ENCODE measurements at regions not wholly inside any gene's neighbourhood (a gene's known extent, or its start where the extent isn't known, plus 50 kb on each side); places are given as distances from the start of the nearest gene placed in this dataset.
A peak's percentile ranks its signal among the peaks of the same experiment; 100 is the strongest.
"Not testable (repeated sequence)": the region's sequence is repeated elsewhere in the genome, so short reads cannot be mapped to it uniquely, and the experiment has no call there.

DNA sequence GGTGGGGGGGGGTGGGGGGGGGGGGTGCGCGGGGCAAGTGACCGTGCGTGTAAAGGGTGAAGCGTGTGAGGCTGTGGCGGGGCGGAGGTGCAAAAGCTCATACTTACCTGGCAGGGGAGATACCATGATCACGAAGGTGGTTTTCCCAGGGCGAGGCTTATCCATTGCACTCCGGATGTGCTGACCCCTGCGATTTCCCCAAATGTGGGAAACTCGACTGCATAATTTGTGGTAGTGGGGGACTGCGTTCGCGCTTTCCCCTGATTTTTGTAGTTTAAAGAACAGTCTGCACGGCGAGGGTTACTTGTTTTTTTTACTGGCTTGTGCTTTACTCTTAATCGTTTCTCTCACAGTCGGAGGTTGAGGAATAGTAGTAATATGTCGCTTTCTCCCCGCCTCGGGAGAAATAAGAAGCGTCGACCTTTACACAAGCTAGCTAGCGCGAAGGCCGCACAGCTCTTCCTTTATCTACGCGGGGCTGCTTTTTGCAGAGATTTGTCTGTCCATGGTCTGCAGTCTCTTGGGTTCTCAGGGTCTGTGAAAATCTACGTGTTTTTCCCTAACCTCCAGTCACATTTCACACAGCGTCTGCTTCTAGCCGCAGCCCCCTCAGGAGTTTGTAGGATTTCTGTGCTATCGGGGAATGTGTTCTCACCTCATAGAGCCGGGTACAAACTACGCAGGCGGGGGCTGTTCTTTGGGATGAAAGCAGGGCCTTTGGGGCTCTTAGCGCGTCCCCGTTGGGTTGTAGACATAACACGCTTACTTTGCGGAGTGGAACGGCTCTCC, 148.1 kb upstream of the NOTCH2NLA start:
- CTCF ChIA-PET; H3K36me3 ChIP-seq (replicated peaks in 1 of 2; ENCODE audit: control insufficient read depth in 1 of 2, insufficient read depth in 2 of 2, low read length in 1 of 2); H3K9me3 ChIP-seq; H3K4me1 ChIP-seq (ENCODE audit: control insufficient read depth in 1 of 2, insufficient read depth in 2 of 2, low read depth in 1 of 2, low read length in 1 of 2); H3K9me2 ChIP-seq; H4K20me1 ChIP-seq (ENCODE audit: insufficient read depth); H2AFZ ChIP-seq (ENCODE audit: low read depth); H3K79me2 ChIP-seq (ENCODE audit: insufficient read depth); H3K27me3 ChIP-seq (ENCODE audit: insufficient read depth); H3F3A ChIP-seq (replicated peaks; ENCODE audit: insufficient read depth): not testable (repeated sequence)
- WGBS (ENCODE audit: low lambda C conversion rate): 1% methylated on average over 33 of the region's 42 CpGs
- Histone ChIP-seq H3K27ac (ENCODE audit: low read depth in 2 of 2, low read length in 1 of 2) (peak overlapping the region; percentile 81 to 95), H3K4me3 (ENCODE audit: low read depth in 2 of 2, low read length in 1 of 2) (peak overlapping the region; percentile 37 to 58), H3K4me2 (peak overlapping the region; percentile 77), H3K9ac (peak overlapping the region; percentile 46)
- peak; percentile 27; the same call in 1 of the 2 replicates for TF ChIP-seq MEF2A (IDR thresholded peaks at IDR 0.05; ENCODE audit: borderline replicate concordance, low read depth)
- TF ChIP-seq, protein P1, sequence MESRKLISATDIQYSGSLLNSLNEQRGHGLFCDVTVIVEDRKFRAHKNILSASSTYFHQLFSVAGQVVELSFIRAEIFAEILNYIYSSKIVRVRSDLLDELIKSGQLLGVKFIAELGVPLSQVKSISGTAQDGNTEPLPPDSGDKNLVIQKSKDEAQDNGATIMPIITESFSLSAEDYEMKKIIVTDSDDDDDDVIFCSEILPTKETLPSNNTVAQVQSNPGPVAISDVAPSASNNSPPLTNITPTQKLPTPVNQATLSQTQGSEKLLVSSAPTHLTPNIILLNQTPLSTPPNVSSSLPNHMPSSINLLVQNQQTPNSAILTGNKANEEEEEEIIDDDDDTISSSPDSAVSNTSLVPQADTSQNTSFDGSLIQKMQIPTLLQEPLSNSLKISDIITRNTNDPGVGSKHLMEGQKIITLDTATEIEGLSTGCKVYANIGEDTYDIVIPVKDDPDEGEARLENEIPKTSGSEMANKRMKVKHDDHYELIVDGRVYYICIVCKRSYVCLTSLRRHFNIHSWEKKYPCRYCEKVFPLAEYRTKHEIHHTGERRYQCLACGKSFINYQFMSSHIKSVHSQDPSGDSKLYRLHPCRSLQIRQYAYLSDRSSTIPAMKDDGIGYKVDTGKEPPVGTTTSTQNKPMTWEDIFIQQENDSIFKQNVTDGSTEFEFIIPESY (IDR thresholded peaks at IDR 0.05; ENCODE audit: borderline replicate concordance, low read depth): peak; percentile 92; the same call in 1 of the 2 replicates
- TF ChIP-seq TAF1 (IDR thresholded peaks at IDR 0.05; ENCODE audit: borderline replicate concordance, low read depth, low read length): peak; percentile 60; the same call in 1 of the 2 replicates
- TF ChIP-seq CHD2 (IDR thresholded peaks at IDR 0.05; ENCODE audit: low read length, partially characterized antibody): peak; percentile 71
- peak; percentile 55; the same call in 1 of the 2 replicates for TF ChIP-seq JUND (IDR thresholded peaks at IDR 0.05)
- peak; percentile 99 for TF ChIP-seq POLR2AphosphoS5 (IDR thresholded peaks at IDR 0.05; ENCODE audit: low read depth, low read length)
- TF ChIP-seq SIN3A (IDR thresholded peaks at IDR 0.05; ENCODE audit: borderline replicate concordance, low read depth, low read length): peak; percentile 100
- TF ChIP-seq MAX (IDR thresholded peaks at IDR 0.05; ENCODE audit: low read depth): peak; percentile 64
- peak; percentile 31; the same call in 1 of the 2 replicates for TF ChIP-seq FOSL2 (IDR thresholded peaks at IDR 0.05; ENCODE audit: borderline replicate concordance, low read depth)
- TF ChIP-seq, protein P2, sequence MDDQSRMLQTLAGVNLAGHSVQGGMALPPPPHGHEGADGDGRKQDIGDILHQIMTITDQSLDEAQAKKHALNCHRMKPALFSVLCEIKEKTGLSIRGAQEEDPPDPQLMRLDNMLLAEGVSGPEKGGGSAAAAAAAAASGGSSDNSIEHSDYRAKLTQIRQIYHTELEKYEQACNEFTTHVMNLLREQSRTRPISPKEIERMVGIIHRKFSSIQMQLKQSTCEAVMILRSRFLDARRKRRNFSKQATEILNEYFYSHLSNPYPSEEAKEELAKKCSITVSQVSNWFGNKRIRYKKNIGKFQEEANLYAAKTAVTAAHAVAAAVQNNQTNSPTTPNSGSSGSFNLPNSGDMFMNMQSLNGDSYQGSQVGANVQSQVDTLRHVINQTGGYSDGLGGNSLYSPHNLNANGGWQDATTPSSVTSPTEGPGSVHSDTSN (IDR thresholded peaks at IDR 0.05): peak; percentile 80
- TF ChIP-seq EP300 (IDR thresholded peaks at IDR 0.05; ENCODE audit: borderline replicate concordance in 1 of 2, low read depth in 1 of 2, low read length in 1 of 2): peak in 1 of 2 experiments; percentile 67; a peak in 1 of 4 replicates
- peak; percentile 48 for TF ChIP-seq ELF1 (IDR thresholded peaks at IDR 0.05)
- DNase-seq: peak; percentile 65
- POLR2A ChIA-PET: interaction anchor here (1.0 to 1.7 kb wide), 2 partner anchors 10 to 325 kb away, joined by 3 to 36 read pairs; no protein-coding TSS in a partner anchor

DNA sequence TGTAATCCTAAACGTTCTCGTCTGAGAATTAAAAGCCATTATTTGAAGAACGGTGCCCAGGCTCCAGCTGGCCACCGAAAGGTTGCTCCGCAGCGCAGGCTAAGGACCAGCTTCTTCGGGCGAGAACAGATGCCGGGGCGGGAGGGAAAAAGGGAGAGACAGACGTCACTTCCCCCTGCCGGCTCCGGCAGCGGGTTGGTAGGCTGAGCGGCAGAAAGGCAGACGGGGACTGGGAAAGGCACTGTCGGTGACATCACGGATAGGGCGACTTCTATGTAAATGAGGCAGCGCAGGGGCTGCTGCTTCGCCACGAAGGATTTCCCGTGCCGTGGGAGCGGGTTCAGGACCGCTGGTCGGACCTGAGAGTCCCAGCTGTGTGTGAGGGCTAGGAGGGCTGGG, 147.5 kb upstream of the NOTCH2NLA start:
- CTCF ChIA-PET; H3K4me1 ChIP-seq (ENCODE audit: control insufficient read depth in 1 of 2, insufficient read depth in 2 of 2, low read depth in 1 of 2, low read length in 1 of 2); DNase-seq; H3K79me2 ChIP-seq (ENCODE audit: insufficient read depth); H3K9me3 ChIP-seq; H2AFZ ChIP-seq (ENCODE audit: low read depth); H3F3A ChIP-seq (replicated peaks; ENCODE audit: insufficient read depth); H3K27me3 ChIP-seq (ENCODE audit: insufficient read depth); H3K9me2 ChIP-seq; H3K36me3 ChIP-seq (replicated peaks in 1 of 2; ENCODE audit: control insufficient read depth in 1 of 2, insufficient read depth in 2 of 2, low read length in 1 of 2); H4K20me1 ChIP-seq (ENCODE audit: insufficient read depth): not testable (repeated sequence)
- TF ChIP-seq MAX (IDR thresholded peaks at IDR 0.05; ENCODE audit: low read depth): peak; percentile 53; the same call in 1 of the 2 replicates
- peak; percentile 63 for TF ChIP-seq GABPA (IDR thresholded peaks at IDR 0.05; ENCODE audit: low read depth)
- TF ChIP-seq RFX5 (IDR thresholded peaks at IDR 0.05; ENCODE audit: low read length): peak; percentile 51; the same call in 1 of the 2 replicates
- Histone ChIP-seq H3K9ac (peak overlapping the region; percentile 59; the same call in 1 of the 2 replicates), H3K4me3 (ENCODE audit: low read depth in 2 of 2, low read length in 1 of 2) (peak overlapping the region in 1 of 2 experiments; percentile 33; a peak in 2 of 4 replicates), H3K27ac (ENCODE audit: low read depth in 2 of 2, low read length in 1 of 2) (peak overlapping the region in 1 of 2 experiments; percentile 68; a peak in 2 of 4 replicates), H3K4me2 (peak overlapping the region; percentile 57; the same call in 1 of the 2 replicates)
- WGBS (ENCODE audit: low lambda C conversion rate): under 1% methylated on average over 15 of the region's 27 CpGs
- POLR2A ChIA-PET: interaction anchor here (1.0 to 1.7 kb wide), 2 partner anchors 11 to 324 kb away, joined by 3 to 36 read pairs; no protein-coding TSS in a partner anchor

- DNase-seq; H4K20me1 ChIP-seq (ENCODE audit: insufficient read depth); H3K27ac ChIP-seq (ENCODE audit: low read depth in 2 of 2, low read length in 1 of 2); H3K9ac ChIP-seq; H2AFZ ChIP-seq (ENCODE audit: low read depth); H3K4me2 ChIP-seq; POLR2A ChIA-PET; H3K36me3 ChIP-seq (replicated peaks in 1 of 2; ENCODE audit: control insufficient read depth in 1 of 2, insufficient read depth in 2 of 2, low read length in 1 of 2); CTCF ChIA-PET; H3K79me2 ChIP-seq (ENCODE audit: insufficient read depth); H3K4me1 ChIP-seq (ENCODE audit: control insufficient read depth in 1 of 2, insufficient read depth in 2 of 2, low read depth in 1 of 2, low read length in 1 of 2); H3F3A ChIP-seq (replicated peaks; ENCODE audit: insufficient read depth); H3K4me3 ChIP-seq (ENCODE audit: low read depth in 2 of 2, low read length in 1 of 2); H3K27me3 ChIP-seq (ENCODE audit: insufficient read depth); H3K9me2 ChIP-seq; H3K9me3 ChIP-seq: not testable (repeated sequence)
- WGBS (ENCODE audit: low lambda C conversion rate): 86% methylated on average over 6 of the region's 6 CpGs
These were observed 146.3 kb upstream of the NOTCH2NLA start for GRCh38 chr1:146375108-146375507.

Measured in SK-N-SH (cell line).